Fibroblast of lung (primary cell): ENCODE measurements at regions not wholly inside any gene's neighbourhood (a gene's known extent, or its start where the extent isn't known, plus 50 kb on each side); places are given as distances from the start of the nearest gene placed in this dataset.

Source experiments
- DNase-seq, 2 donors: peaks; one replicate each; pipeline versions ENCODE4 v3.0.0 to v3.0.0-alpha.2; 2010; ENCODE audit warnings: low read depth in 2 of 2
- H2AFZ ChIP-seq: 2 replicates; pipeline ENCODE4 v1.5.1; 2012; ENCODE audit warnings: low read length, control low read depth, inconsistent platforms
- H3K27ac ChIP-seq: 2 replicates; pipeline ENCODE4 v1.5.1; 2011; ENCODE audit warnings: low read length, control low read depth; ENCODE audit not compliant: insufficient read depth
- H3K27me3 ChIP-seq: 2 replicates; pipeline ENCODE4 v1.5.1; 2011; ENCODE audit warnings: mild to moderate bottlenecking, low read length; ENCODE audit not compliant: control insufficient read depth, insufficient read depth
- H3K36me3 ChIP-seq: 2 replicates; pipeline ENCODE4 v1.5.1; 2011; ENCODE audit warnings: low read length; ENCODE audit not compliant: control insufficient read depth, insufficient read depth
- H3K4me1 ChIP-seq: 2 replicates; pipeline ENCODE4 v1.5.1; 2011; ENCODE audit warnings: low read length; ENCODE audit not compliant: control insufficient read depth, insufficient read depth; ENCODE audit errors: extremely low read depth
- H3K4me2 ChIP-seq: 2 replicates; pipeline ENCODE4 v1.5.1; 2011; ENCODE audit warnings: low read length, control low read depth; ENCODE audit not compliant: insufficient read depth; ENCODE audit errors: extremely low read depth
- H3K4me3 ChIP-seq, 4 experiments: fragments of 200-600 bp in 1 of 4; sonication (generic) in 1 of 4; replicated peaks in 1 of 4; 2 replicates each; pipeline ENCODE4 v1.5.1; 2011 to 2016; ENCODE audit warnings: low read length in 4 of 4, low read depth in 3 of 4, mild to moderate bottlenecking in 3 of 4, control low read depth in 2 of 4, inconsistent platforms in 1 of 4, mixed read lengths in 1 of 4; ENCODE audit not compliant: insufficient read depth in 1 of 4; ENCODE audit errors: control extremely low read depth in 1 of 4
- H3K79me2 ChIP-seq: 2 replicates; pipeline ENCODE4 v1.5.1; 2012; ENCODE audit warnings: mild to moderate bottlenecking, low read length, inconsistent platforms; ENCODE audit not compliant: control insufficient read depth, insufficient read depth
- H3K9ac ChIP-seq: 2 replicates; pipeline ENCODE4 v1.5.1; 2011; ENCODE audit warnings: mild to moderate bottlenecking, low read length, control low read depth; ENCODE audit not compliant: insufficient read depth
- H3K9me3 ChIP-seq: 2 replicates; pipeline ENCODE4 v1.5.1; 2012; ENCODE audit warnings: low read depth, low read length; ENCODE audit not compliant: control insufficient read depth, insufficient read depth
- H4K20me1 ChIP-seq: 2 replicates; pipeline ENCODE4 v1.5.1; 2011; ENCODE audit warnings: low read length; ENCODE audit not compliant: control insufficient read depth, insufficient read depth; ENCODE audit errors: extremely low read depth
- EZH2 ChIP-seq: IDR thresholded peaks from 2 replicates; pipeline ENCODE4 v1.5.1; 2012; ENCODE audit warnings: low read length, control low read depth, mild to moderate bottlenecking; ENCODE audit errors: missing control alignments
- TF ChIP-seq, protein P1 (sequence below), 2 donors: IDR thresholded peaks in 1 of 2; conservative IDR thresholded peaks in 1 of 2; 1 replicate in 1 of 2; 2 replicates in 1 of 2; pipeline ENCODE4 v1.5.1; 2011 to 2012; ENCODE audit warnings: low read length in 2 of 2, control low read depth in 1 of 2, inconsistent platforms in 1 of 2, low read depth in 1 of 2, mild to moderate bottlenecking in 1 of 2

DNA sequence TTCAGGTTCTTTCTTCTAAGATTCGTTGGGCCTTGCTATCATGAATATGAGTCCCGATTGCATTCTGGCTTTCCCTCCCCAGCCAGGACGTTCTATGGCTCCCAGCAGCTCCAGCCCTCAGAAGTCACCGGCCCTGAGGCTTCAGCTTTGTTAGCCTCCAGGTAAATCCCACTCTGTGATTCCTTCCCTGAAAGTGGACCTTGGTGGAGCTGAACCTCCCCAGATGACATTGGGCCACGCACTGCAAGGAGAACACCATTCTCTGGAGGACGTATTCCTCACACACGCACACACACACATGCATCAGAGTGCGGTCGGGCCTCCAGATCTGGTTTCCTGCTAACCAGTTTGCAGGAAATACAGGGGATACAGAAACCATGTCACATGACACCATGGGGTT is 487.3 kb upstream of the CDH4 start:
- no peaks in the 10 kb centered on the region for H3K36me3 ChIP-seq
- H3K9me3 ChIP-seq, result no peaks in the 10 kb centered on the region
- H3K4me1 ChIP-seq, result no peaks in the 10 kb centered on the region
- no peak for DNase-seq
- TF ChIP-seq, protein P1, sequence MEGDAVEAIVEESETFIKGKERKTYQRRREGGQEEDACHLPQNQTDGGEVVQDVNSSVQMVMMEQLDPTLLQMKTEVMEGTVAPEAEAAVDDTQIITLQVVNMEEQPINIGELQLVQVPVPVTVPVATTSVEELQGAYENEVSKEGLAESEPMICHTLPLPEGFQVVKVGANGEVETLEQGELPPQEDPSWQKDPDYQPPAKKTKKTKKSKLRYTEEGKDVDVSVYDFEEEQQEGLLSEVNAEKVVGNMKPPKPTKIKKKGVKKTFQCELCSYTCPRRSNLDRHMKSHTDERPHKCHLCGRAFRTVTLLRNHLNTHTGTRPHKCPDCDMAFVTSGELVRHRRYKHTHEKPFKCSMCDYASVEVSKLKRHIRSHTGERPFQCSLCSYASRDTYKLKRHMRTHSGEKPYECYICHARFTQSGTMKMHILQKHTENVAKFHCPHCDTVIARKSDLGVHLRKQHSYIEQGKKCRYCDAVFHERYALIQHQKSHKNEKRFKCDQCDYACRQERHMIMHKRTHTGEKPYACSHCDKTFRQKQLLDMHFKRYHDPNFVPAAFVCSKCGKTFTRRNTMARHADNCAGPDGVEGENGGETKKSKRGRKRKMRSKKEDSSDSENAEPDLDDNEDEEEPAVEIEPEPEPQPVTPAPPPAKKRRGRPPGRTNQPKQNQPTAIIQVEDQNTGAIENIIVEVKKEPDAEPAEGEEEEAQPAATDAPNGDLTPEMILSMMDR (conservative IDR thresholded peaks at IDR 0.05 in 1 of 2, IDR thresholded peaks at IDR 0.05 in 1 of 2; ENCODE audit: low read depth in 1 of 2, low read length in 2 of 2), result no peak
- H3K27me3 ChIP-seq, result no peaks in the 10 kb centered on the region
- H2AFZ ChIP-seq, result no peak overlapping the region
- no peak overlapping the region for H3K4me3 ChIP-seq
- no peaks in the 10 kb centered on the region for H3K79me2 ChIP-seq
- H3K4me2 ChIP-seq, result no peak overlapping the region
- H4K20me1 ChIP-seq, result no peaks in the 10 kb centered on the region
- H3K27ac ChIP-seq, result no peak overlapping the region
- H3K9ac ChIP-seq, result no peak overlapping the region

DNA sequence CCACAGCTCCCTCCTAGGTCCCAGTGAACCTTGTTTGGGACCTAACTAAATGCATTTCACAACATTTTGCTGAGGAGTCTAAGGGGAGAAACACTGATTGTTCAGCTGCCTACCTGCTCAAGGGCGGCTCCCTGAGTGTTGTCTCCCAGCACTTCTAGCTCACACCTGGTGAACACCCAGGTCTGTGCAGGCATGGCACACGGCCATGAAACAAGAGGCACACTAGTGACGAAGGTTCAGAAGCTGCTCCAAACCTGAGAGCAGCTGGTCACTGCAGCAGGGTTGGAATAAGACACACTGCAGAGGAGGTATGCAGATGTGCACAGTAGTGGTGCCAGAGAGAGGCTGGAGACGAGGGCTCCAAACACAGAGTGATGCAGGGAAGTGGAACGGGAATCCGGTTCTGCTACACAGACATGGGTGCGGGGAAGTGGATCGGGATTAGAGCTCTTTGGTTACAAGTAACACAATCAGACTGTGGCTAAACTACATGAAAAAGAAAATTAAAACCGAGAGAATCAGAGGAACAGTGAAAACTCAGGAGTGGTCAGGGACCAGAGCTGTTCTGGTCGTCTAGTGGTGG is 486.1 kb upstream of the CDH4 start:
- H3K4me2 ChIP-seq, result no peak overlapping the region
- no peaks in the 10 kb centered on the region for H3K79me2 ChIP-seq
- H3K27ac ChIP-seq, result no peak overlapping the region
- H3K4me3 ChIP-seq, result no peak overlapping the region
- no peaks in the 10 kb centered on the region for H3K9me3 ChIP-seq
- no peak for TF ChIP-seq EZH2
- TF ChIP-seq, protein P1 (conservative IDR thresholded peaks at IDR 0.05 in 1 of 2, IDR thresholded peaks at IDR 0.05 in 1 of 2; ENCODE audit: low read depth in 1 of 2, low read length in 2 of 2), result no peak
- no peaks in the 10 kb centered on the region for H3K4me1 ChIP-seq
- DNase-seq, result no peak
- H3K36me3 ChIP-seq, result no peaks in the 10 kb centered on the region
- no peak overlapping the region for H3K9ac ChIP-seq
- no peaks in the 10 kb centered on the region for H4K20me1 ChIP-seq
- no peaks in the 10 kb centered on the region for H3K27me3 ChIP-seq
- H2AFZ ChIP-seq, result no peak overlapping the region

DNA sequence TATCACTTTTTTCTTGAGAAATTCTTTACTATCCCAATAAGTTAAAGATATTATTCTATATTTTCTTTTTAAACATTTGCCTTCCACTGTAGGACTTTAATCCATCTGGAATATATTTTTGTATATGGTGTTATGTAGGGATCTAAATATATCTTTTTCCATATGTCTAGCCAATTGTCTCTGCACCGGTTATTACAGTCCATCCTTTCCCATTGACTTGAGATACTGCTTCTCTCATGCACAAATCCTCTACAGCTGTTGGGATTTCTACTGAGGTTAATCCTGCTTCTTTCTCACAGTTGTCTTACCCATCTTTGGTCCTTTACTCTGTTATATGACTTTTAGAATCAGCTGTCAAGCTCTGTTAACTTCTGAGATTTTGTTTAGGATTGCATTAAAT is 483.8 kb upstream of the CDH4 start:
- no peak for DNase-seq
- no peak overlapping the region for H3K9ac ChIP-seq
- no peaks in the 10 kb centered on the region for H3K9me3 ChIP-seq
- H3K36me3 ChIP-seq, result no peaks in the 10 kb centered on the region
- no peak overlapping the region for H2AFZ ChIP-seq
- H3K27ac ChIP-seq, result no peak overlapping the region
- H3K79me2 ChIP-seq, result no peaks in the 10 kb centered on the region
- H3K4me3 ChIP-seq, result no peak overlapping the region
- H3K4me1 ChIP-seq, result no peaks in the 10 kb centered on the region
- H4K20me1 ChIP-seq, result no peaks in the 10 kb centered on the region
- H3K27me3 ChIP-seq, result no peaks in the 10 kb centered on the region
- TF ChIP-seq, protein P1 (conservative IDR thresholded peaks at IDR 0.05 in 1 of 2, IDR thresholded peaks at IDR 0.05 in 1 of 2; ENCODE audit: low read depth in 1 of 2, low read length in 2 of 2), result no peak
- TF ChIP-seq EZH2, result no peak
- no peak overlapping the region for H3K4me2 ChIP-seq
